ENCODE measurements at regions not wholly inside any gene's neighbourhood (a gene's known extent, or its start where the extent isn't known, plus 50 kb on each side); places are given as distances from the start of the nearest gene placed in this dataset.

DNA sequence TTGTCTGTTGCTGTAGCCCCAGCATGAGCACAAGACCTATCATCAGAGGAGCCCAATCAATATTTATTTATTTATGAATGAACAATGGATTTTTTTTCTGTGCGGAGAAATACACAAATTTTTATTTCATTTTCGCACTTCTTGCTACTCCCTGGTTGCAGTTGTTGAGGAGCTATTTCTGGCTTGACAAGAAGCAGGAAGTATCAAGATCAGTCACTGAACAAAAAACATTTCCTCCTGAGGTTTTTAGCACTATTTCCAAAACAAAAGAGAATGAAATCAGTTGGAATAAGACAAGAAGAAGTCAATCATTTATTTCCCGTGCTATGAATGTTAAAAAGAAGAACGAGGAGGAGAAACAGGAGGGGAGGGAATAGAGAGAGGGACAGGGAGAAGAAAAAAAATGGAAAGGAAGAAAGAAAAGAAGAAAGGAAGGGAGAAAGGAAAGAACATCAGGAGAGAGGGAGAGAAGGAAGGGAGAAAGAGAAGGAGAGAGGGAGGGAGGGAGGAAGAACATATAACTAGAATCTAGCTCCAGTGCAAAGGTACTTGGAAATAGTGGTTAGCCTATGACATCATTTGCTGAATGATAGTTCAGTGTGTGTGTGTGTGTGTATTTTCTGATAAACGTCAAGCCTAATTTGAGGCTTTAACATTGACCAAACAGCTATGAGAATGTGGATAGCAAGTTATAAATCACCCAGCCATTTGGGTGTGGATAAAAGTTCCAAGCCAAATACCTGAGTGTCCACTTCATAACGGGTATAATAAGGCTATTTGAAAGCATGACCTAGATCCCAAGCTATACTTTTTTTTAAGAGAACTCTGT, 586.0 kb downstream of the EBF1 start:
- Histone ChIP-seq H3K9me3 (ENCODE audit: low read length) (peaks cover 12% of the 10 kb centered on the region; the same call in 1 of the 2 replicates), H3K27me3 (ENCODE audit: control insufficient read depth in 1 of 2, insufficient read depth in 2 of 2, low read length in 2 of 2) (no peaks in the 10 kb centered on the region), H3K4me1 (ENCODE audit: insufficient read depth, low read length) (peaks cover 3% of the 10 kb centered on the region), H2AFZ (ENCODE audit: low read length) (no peak overlapping the region), H3K9ac (ENCODE audit: insufficient read depth, low read depth, low read length) (no peak overlapping the region), H3K36me3 (replicated peaks in 1 of 2; ENCODE audit: control insufficient read depth in 1 of 2, insufficient read depth in 2 of 2, low read length in 2 of 2) (no peaks in the 10 kb centered on the region), H3K27ac (ENCODE audit: extremely low read length, insufficient read depth, low read length) (no peak overlapping the region), H3K79me2 (ENCODE audit: insufficient read depth, low read length) (no peaks in the 10 kb centered on the region), H4K20me1 (ENCODE audit: insufficient read depth, low read length) (no peaks in the 10 kb centered on the region), H3K4me2 (ENCODE audit: low read depth, low read length) (no peak overlapping the region), H3K4me3 (replicated peaks in 1 of 3; ENCODE audit: insufficient read depth in 1 of 3, low read depth in 2 of 3, low read length in 3 of 3) (no peak overlapping the region)
- no peak for ATAC-seq
- in situ Hi-C loops (cut with HindIII; ENCODE audit: extremely low pct_ligation_motif_present, low pct_unique_long_range_greater_than_20kb) (no loop called here), intact Hi-C loops (cut with micrococcal nuclease; ENCODE audit: unreplicated experiment) (no loop called here)
- ChIA-PET POLR2A (no interaction called here), CTCF (ENCODE audit: low intra/inter-chr PET ratio, low total read pairs) (no interaction called here)
- no TSS peak for BruUV-seq (replicated peaks)
- WGBS (ENCODE audit: low lambda C conversion rate) = 16% methylated on average over 6 of the region's 6 CpGs
- TF ChIP-seq ZNF557 (CRISPR knock-in tag; IDR thresholded peaks at IDR 0.05) (no peak), ATF7 (IDR thresholded peaks at IDR 0.05) (peak; percentile 73), ATF7 (CRISPR knock-in tag; IDR thresholded peaks at IDR 0.05) (no peak)
- FAIRE-seq = no peak
- no peak for DNase-seq (ENCODE audit: low spot score)

DNA sequence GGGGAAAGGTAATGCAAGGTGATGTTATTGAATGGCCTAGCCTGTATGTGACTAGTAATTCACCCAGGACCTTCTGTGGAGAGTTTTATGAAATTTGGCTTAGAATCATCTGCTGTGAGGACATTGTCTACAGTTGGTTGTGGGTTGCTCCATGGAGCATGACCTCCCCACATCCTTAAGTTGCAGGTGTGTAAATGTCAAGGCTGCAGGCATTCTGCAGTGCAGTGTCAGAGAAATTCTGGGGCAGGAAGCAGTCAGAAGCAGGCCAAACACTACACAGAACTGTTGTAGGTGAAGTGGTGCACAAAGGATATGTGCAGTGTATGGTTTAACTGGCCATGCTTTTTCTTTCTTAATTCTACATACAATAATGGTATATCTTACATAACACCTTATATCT, 588.3 kb downstream of the EBF1 start:
- no peak for FAIRE-seq
- intact Hi-C loops (cut with micrococcal nuclease; ENCODE audit: unreplicated experiment) (no loop called here), in situ Hi-C loops (cut with HindIII; ENCODE audit: extremely low pct_ligation_motif_present, low pct_unique_long_range_greater_than_20kb) (no loop called here)
- H3K36me3 ChIP-seq (replicated peaks in 1 of 2; ENCODE audit: control insufficient read depth in 1 of 2, insufficient read depth in 2 of 2, low read length in 2 of 2) = no peaks in the 10 kb centered on the region
- H3K4me2 ChIP-seq (ENCODE audit: low read depth, low read length) = no peak overlapping the region
- H3K79me2 ChIP-seq (ENCODE audit: insufficient read depth, low read length) = no peaks in the 10 kb centered on the region
- H3K4me1 ChIP-seq (ENCODE audit: insufficient read depth, low read length) = no peaks in the 10 kb centered on the region
- H3K9ac ChIP-seq (ENCODE audit: insufficient read depth, low read depth, low read length) = no peak overlapping the region
- no peak for ATAC-seq
- DNase-seq (ENCODE audit: low spot score) = no peak
- no peak overlapping the region for H2AFZ ChIP-seq (ENCODE audit: low read length)
- BruUV-seq (replicated peaks) = no TSS peak
- no peaks in the 10 kb centered on the region for H4K20me1 ChIP-seq (ENCODE audit: insufficient read depth, low read length)
- no peak overlapping the region for H3K4me3 ChIP-seq (replicated peaks in 1 of 3; ENCODE audit: insufficient read depth in 1 of 3, low read depth in 2 of 3, low read length in 3 of 3)
- no peak overlapping the region for H3K27ac ChIP-seq (ENCODE audit: extremely low read length, insufficient read depth, low read length)
- ChIA-PET CTCF (ENCODE audit: low intra/inter-chr PET ratio, low total read pairs) (no interaction called here), POLR2A (no interaction called here)
- H3K27me3 ChIP-seq (ENCODE audit: control insufficient read depth in 1 of 2, insufficient read depth in 2 of 2, low read length in 2 of 2) = no peaks in the 10 kb centered on the region
- H3K9me3 ChIP-seq (ENCODE audit: low read length) = peaks cover 19% of the 10 kb centered on the region; the same call in 1 of the 2 replicates
- no peak for TF ChIP-seq ZNF264 (CRISPR knock-in tag; IDR thresholded peaks at IDR 0.05)
- no peak for TF ChIP-seq SIX1 (CRISPR knock-in tag; IDR thresholded peaks at IDR 0.05; ENCODE audit: borderline replicate concordance)
- TF ChIP-seq ELF3 (CRISPR knock-in tag; IDR thresholded peaks at IDR 0.05) = no peak
- TF ChIP-seq ZBTB7B (CRISPR knock-in tag; IDR thresholded peaks at IDR 0.05) = no peak
- TF ChIP-seq ZNF629 (CRISPR knock-in tag; conservative IDR thresholded peaks at IDR 0.05) = no peak
- no peak for TF ChIP-seq ZFP36 (IDR thresholded peaks at IDR 0.05; ENCODE audit: borderline replicate concordance, low read depth, low read length, partially characterized antibody)
- TF ChIP-seq, protein P1, sequence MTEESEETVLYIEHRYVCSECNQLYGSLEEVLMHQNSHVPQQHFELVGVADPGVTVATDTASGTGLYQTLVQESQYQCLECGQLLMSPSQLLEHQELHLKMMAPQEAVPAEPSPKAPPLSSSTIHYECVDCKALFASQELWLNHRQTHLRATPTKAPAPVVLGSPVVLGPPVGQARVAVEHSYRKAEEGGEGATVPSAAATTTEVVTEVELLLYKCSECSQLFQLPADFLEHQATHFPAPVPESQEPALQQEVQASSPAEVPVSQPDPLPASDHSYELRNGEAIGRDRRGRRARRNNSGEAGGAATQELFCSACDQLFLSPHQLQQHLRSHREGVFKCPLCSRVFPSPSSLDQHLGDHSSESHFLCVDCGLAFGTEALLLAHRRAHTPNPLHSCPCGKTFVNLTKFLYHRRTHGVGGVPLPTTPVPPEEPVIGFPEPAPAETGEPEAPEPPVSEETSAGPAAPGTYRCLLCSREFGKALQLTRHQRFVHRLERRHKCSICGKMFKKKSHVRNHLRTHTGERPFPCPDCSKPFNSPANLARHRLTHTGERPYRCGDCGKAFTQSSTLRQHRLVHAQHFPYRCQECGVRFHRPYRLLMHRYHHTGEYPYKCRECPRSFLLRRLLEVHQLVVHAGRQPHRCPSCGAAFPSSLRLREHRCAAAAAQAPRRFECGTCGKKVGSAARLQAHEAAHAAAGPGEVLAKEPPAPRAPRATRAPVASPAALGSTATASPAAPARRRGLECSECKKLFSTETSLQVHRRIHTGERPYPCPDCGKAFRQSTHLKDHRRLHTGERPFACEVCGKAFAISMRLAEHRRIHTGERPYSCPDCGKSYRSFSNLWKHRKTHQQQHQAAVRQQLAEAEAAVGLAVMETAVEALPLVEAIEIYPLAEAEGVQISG (CRISPR knock-in tag; IDR thresholded peaks at IDR 0.05) = no peak
- TF ChIP-seq, protein P2, sequence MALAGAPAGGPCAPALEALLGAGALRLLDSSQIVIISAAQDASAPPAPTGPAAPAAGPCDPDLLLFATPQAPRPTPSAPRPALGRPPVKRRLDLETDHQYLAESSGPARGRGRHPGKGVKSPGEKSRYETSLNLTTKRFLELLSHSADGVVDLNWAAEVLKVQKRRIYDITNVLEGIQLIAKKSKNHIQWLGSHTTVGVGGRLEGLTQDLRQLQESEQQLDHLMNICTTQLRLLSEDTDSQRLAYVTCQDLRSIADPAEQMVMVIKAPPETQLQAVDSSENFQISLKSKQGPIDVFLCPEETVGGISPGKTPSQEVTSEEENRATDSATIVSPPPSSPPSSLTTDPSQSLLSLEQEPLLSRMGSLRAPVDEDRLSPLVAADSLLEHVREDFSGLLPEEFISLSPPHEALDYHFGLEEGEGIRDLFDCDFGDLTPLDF (CRISPR knock-in tag; IDR thresholded peaks at IDR 0.05) = no peak
- no peak for TF ChIP-seq ZNF660 (CRISPR knock-in tag; IDR thresholded peaks at IDR 0.05; ENCODE audit: borderline replicate concordance, low read depth)
- TF ChIP-seq ZNF816 (CRISPR knock-in tag; IDR thresholded peaks at IDR 0.05; ENCODE audit: borderline replicate concordance) = no peak
- no peak for TF ChIP-seq ZNF761 (CRISPR knock-in tag; conservative IDR thresholded peaks at IDR 0.05)
- no peak for TF ChIP-seq TEAD3 (CRISPR knock-in tag; optimal IDR thresholded peaks at IDR 0.05; ENCODE audit: borderline replicate concordance)
- TF ChIP-seq, protein P3, sequence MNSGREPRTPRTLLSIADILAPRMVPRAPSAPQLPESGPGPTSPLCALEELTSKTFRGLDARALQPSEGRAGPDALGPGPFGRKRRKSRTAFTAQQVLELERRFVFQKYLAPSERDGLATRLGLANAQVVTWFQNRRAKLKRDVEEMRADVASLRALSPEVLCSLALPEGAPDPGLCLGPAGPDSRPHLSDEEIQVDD (CRISPR knock-in tag; IDR thresholded peaks at IDR 0.05; ENCODE audit: borderline replicate concordance) = no peak
